Hepatocyte (in vitro differentiated cells): ENCODE measurements at regions not wholly inside any gene's neighbourhood (a gene's known extent, or its start where the extent isn't known, plus 50 kb on each side); places are given as distances from the start of the nearest gene placed in this dataset.

Source experiments
- DNase-seq: peaks from one replicate; pipeline ENCODE4 v3.0.0-alpha.2; 2016; ENCODE audit warnings: low spot score
- H2AFZ ChIP-seq: fragments of 200-600 bp; sonication (generic); 2 replicates; pipeline ENCODE4 v1.6.0; 2016; ENCODE audit warnings: antibody characterized with exemption, mild to moderate bottlenecking
- H3K27ac ChIP-seq: fragments of 200-600 bp; sonication (generic); 2 replicates; pipeline ENCODE4 v1.5.1; 2016; ENCODE audit warnings: mild to moderate bottlenecking
- H3K27me3 ChIP-seq: fragments of 200-600 bp; sonication (generic); 2 replicates; pipeline ENCODE4 v1.6.1; 2016
- H3K36me3 ChIP-seq: fragments of 200-600 bp; sonication (generic); replicated peaks from 2 replicates; pipeline ENCODE4 v1.5.1; 2016; ENCODE audit warnings: low read depth; ENCODE audit not compliant: insufficient read depth
- H3K4me1 ChIP-seq: fragments of 200-600 bp; sonication (generic); 2 replicates; pipeline ENCODE4 v1.5.1; 2016; ENCODE audit warnings: mild to moderate bottlenecking, moderate library complexity; ENCODE audit not compliant: insufficient read depth
- H3K4me2 ChIP-seq: fragments of 200-600 bp; sonication (generic); 2 replicates; pipeline ENCODE4 v1.6.0; 2016
- H3K4me3 ChIP-seq: fragments of 200-600 bp; sonication (generic); 2 replicates; pipeline ENCODE4 v1.5.1; 2016; ENCODE audit warnings: mild to moderate bottlenecking
- H3K79me2 ChIP-seq: fragments of 200-600 bp; sonication (generic); 2 replicates; pipeline ENCODE4 v1.6.0; 2017; ENCODE audit warnings: mild to moderate bottlenecking
- H3K9me2 ChIP-seq: fragments of 200-600 bp; sonication (generic); replicated peaks from 2 replicates; pipeline ENCODE4 v1.6.0; 2017; ENCODE audit warnings: mild to moderate bottlenecking; ENCODE audit not compliant: insufficient read depth
- H3K9me3 ChIP-seq: fragments of 200-600 bp; sonication (generic); 2 replicates; pipeline ENCODE4 v1.5.1; 2016; ENCODE audit warnings: low read depth, mild to moderate bottlenecking
- H4K20me1 ChIP-seq: fragments of 200-600 bp; sonication (generic); 2 replicates; pipeline ENCODE4 v1.6.0; 2016; ENCODE audit warnings: mild to moderate bottlenecking; ENCODE audit not compliant: insufficient read depth, poor library complexity, severe bottlenecking
- CTCF ChIP-seq: fragments of 200-600 bp; sonication (generic); IDR thresholded peaks from 2 replicates; pipeline ENCODE4 v1.5.1; 2016; ENCODE audit warnings: antibody characterized with exemption, mild to moderate bottlenecking; ENCODE audit not compliant: poor library complexity
- EZH2 ChIP-seq: fragments of 200-600 bp; sonication (generic); IDR thresholded peaks from 2 replicates; pipeline ENCODE4 v1.6.1; 2016; ENCODE audit warnings: antibody characterized with exemption, mild to moderate bottlenecking, borderline replicate concordance
- EZH2phosphoT487 ChIP-seq: fragments of 200-600 bp; sonication (generic); IDR thresholded peaks from one replicate; pipeline ENCODE4 v1.6.1; 2018; ENCODE audit warnings: antibody characterized with exemption, mild to moderate bottlenecking, low read depth, moderate library complexity; ENCODE audit not compliant: unreplicated experiment, severe bottlenecking
- WGBS: methylation state at CpG from one replicate; pipeline ENCODE4 v1.1.6; 2016; ENCODE audit warnings: low lambda C conversion rate; ENCODE audit errors: missing lambda C conversion rate; 5-methylcytosine and 5-hydroxymethylcytosine counted together

- 95% methylated on average over 6 of the region's 6 CpGs for WGBS
- Histone ChIP-seq H3K9me2 (no peaks in the 10 kb centered on the region), H3K4me2 (no peak overlapping the region), H3K4me1 (no peaks in the 10 kb centered on the region), H3K36me3 (no peaks in the 10 kb centered on the region), H4K20me1 (no peaks in the 10 kb centered on the region), H3K27ac (no peak overlapping the region), H2AFZ (no peak overlapping the region), H3K79me2 (no peaks in the 10 kb centered on the region), H3K9me3 (no peaks in the 10 kb centered on the region), H3K4me3 (no peak overlapping the region), H3K27me3 (no peaks in the 10 kb centered on the region)
- no peak for DNase-seq
- TF ChIP-seq EZH2: no peak
- TF ChIP-seq EZH2phosphoT487: no peak
- no peak for TF ChIP-seq CTCF
These were observed 131.8 kb downstream of the KCTD15 start for GRCh38 chr19:33928458-33928950.

GRCh38 chr19:33933931-33934330 lies 137.3 kb downstream of the KCTD15 start:
- no peaks in the 10 kb centered on the region for H3K27me3 ChIP-seq
- H3K4me1 ChIP-seq: no peaks in the 10 kb centered on the region
- H4K20me1 ChIP-seq: no peaks in the 10 kb centered on the region
- no peak for DNase-seq
- no peaks in the 10 kb centered on the region for H3K9me3 ChIP-seq
- H3K4me3 ChIP-seq: no peak overlapping the region
- no peaks in the 10 kb centered on the region for H3K36me3 ChIP-seq
- TF ChIP-seq EZH2: no peak
- TF ChIP-seq CTCF: no peak
- H3K9me2 ChIP-seq: no peaks in the 10 kb centered on the region
- no peak overlapping the region for H3K27ac ChIP-seq
- no peaks in the 10 kb centered on the region for H3K79me2 ChIP-seq
- H2AFZ ChIP-seq: no peak overlapping the region
- 79% methylated on average over 2 of the region's 2 CpGs for WGBS
- no peak overlapping the region for H3K4me2 ChIP-seq

GRCh38 chr19:33938821-33939220 lies 142.2 kb downstream of the KCTD15 start:
- Histone ChIP-seq H2AFZ (no peak overlapping the region), H3K9me2 (no peaks in the 10 kb centered on the region), H4K20me1 (no peaks in the 10 kb centered on the region), H3K27me3 (no peaks in the 10 kb centered on the region), H3K79me2 (no peaks in the 10 kb centered on the region), H3K4me3 (no peak overlapping the region), H3K4me2 (no peak overlapping the region), H3K27ac (no peak overlapping the region), H3K36me3 (no peaks in the 10 kb centered on the region), H3K4me1 (no peaks in the 10 kb centered on the region), H3K9me3 (no peaks in the 10 kb centered on the region)
- no peak for TF ChIP-seq CTCF
- TF ChIP-seq EZH2phosphoT487: no peak
- no peak for TF ChIP-seq EZH2
- no peak for DNase-seq
- 69% methylated on average over 15 of the region's 15 CpGs for WGBS

GRCh38 chr19:33941133-33941532 lies 144.5 kb downstream of the KCTD15 start:
- Histone ChIP-seq H3K36me3 (no peaks in the 10 kb centered on the region), H3K4me2 (no peak overlapping the region), H3K4me1 (no peaks in the 10 kb centered on the region), H3K27me3 (no peaks in the 10 kb centered on the region), H4K20me1 (no peaks in the 10 kb centered on the region), H3K4me3 (no peak overlapping the region), H3K27ac (no peak overlapping the region), H3K79me2 (no peaks in the 10 kb centered on the region), H3K9me2 (no peaks in the 10 kb centered on the region), H3K9me3 (no peaks in the 10 kb centered on the region), H2AFZ (no peak overlapping the region)
- TF ChIP-seq CTCF: no peak
- no peak for TF ChIP-seq EZH2
- TF ChIP-seq EZH2phosphoT487: no peak
- DNase-seq: no peak
- WGBS: 89% methylated on average over 5 of the region's 5 CpGs
